ENCODE measurements at regions not wholly inside any gene's neighbourhood (a gene's known extent, or its start where the extent isn't known, plus 50 kb on each side); places are given as distances from the start of the nearest gene placed in this dataset.

DNA sequence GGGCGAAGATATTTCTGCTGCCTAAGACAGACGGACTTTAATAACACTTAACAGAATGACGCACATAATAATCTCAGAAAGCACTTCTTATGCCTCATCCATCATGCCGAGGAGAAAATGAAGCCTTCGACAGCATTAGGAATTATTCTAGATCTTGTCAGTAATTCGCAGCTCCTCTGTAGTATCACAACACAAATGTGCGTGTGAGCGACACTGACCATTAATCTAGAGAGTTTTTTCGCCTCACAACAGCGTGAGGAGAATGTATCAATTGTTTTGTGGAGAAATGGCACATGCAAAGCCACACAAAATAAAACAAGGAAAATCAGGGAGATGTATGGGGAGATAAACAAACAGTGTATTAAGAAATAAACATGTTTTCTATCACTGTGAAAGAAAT, 410.2 kb upstream of the PSMD7 start:
- no peak for DNase-seq (ENCODE audit: low read depth in 1 of 2, low spot score in 1 of 2)
- in situ Hi-C loops (cut with HindIII; ENCODE audit: low pct_unique_long_range_greater_than_20kb, low sequenced_read_pairs), result no loop called here
- TF ChIP-seq JUND (IDR thresholded peaks at IDR 0.05; ENCODE audit: low read depth), result no peak

DNA sequence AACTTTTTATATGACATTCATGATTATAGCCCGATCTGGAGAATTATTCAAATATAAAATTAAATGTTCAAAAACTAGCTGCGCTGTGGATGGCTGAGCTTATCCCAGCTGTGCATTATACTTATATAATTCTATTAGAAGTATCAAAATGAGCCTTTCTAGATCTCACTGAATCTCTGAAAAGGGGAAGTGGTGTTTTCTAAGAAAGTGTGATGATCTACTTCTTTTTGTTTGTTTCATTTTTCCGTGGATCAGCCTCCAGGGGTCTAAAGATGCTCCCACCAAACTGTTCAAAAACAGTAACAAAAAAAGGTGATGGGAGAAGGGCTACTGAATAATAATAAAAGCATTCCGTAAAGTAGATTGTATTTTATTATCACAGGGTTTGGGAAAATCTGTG, 411.3 kb upstream of the PSMD7 start:
- in situ Hi-C loops (cut with HindIII; ENCODE audit: low pct_unique_long_range_greater_than_20kb, low sequenced_read_pairs), result no loop called here
- DNase-seq (ENCODE audit: low read depth in 1 of 2, low spot score in 1 of 2), result no peak
- no peak for TF ChIP-seq JUND (IDR thresholded peaks at IDR 0.05; ENCODE audit: low read depth)

DNA sequence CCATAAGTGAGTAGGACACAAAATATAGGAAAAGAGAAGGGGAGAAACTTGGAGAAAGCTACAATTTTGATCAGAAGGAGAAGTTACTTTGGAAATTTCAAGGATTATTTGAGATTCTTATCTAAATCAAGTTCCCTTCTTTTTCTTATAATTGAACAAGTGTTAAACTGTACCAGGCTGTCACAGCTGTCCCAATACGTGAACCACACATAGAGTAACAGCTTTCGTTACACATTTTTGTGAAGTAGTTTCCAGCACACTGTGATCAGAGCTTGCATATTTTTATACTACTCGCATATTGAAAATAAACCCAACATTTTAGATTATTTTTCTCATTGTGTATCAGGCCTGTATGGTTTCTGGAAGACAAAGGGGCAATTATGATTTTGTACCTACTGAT, 412.8 kb upstream of the PSMD7 start:
- TF ChIP-seq JUND (IDR thresholded peaks at IDR 0.05; ENCODE audit: low read depth), result no peak
- no peak for DNase-seq (ENCODE audit: low read depth in 1 of 2, low spot score in 1 of 2)
- in situ Hi-C loops (cut with HindIII; ENCODE audit: low pct_unique_long_range_greater_than_20kb, low sequenced_read_pairs), result no loop called here

- DNase-seq (ENCODE audit: low read depth in 1 of 2, low spot score in 1 of 2), result no peak
These were observed 413.5 kb upstream of the PSMD7 start for GRCh38 chr16:73883126-73883525.

DNA sequence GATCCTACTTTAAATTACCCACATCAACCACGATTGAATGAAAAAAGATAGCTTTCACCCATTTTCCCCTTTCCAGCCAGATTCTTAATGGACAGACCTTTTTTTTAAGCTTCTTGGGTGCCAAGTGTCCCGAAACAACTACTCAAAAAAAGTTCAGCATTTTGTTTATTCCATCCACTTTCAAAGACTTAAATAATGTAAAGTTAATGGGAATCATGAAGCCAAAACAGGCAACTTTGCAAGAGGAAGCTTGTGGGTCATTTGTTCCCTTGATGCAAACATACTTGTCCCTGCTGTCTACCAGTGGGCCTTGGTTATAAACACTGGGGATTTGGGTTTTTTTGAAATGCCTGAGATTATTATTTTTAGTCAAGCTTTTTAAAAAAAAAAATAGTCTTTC, 414.0 kb upstream of the PSMD7 start:
- in situ Hi-C loops (cut with HindIII; ENCODE audit: low pct_unique_long_range_greater_than_20kb, low sequenced_read_pairs), result no loop called here
- TF ChIP-seq JUND (IDR thresholded peaks at IDR 0.05; ENCODE audit: low read depth), result no peak
- DNase-seq (ENCODE audit: low read depth in 1 of 2, low spot score in 1 of 2), result no peak

More at GRCh38 chr16:73883126-73883525, 413.5 kb upstream of the PSMD7 start:
- TF ChIP-seq JUND (IDR thresholded peaks at IDR 0.05; ENCODE audit: low read depth), result no peak
- in situ Hi-C loops (cut with HindIII; ENCODE audit: low pct_unique_long_range_greater_than_20kb, low sequenced_read_pairs), result no loop called here

DNA sequence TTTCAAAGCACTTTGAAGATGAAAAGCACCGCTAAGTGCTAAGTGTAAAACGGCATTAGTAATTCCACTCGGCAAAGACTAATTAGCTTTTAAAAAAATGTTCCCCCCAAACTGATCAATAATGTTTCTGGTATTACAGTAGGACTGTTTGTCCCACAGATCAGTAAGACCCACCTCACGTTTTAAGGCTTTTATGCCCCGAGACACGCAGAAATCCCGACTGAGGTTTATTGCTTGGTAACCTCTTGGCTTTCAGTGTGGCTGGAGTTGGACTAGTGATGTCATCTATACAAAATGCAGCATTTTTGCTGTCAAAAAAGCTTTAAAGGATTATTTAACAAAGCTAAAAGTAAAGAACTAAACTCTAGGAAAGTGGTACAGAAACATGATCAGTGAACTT, 414.6 kb upstream of the PSMD7 start:
- in situ Hi-C loops (cut with HindIII; ENCODE audit: low pct_unique_long_range_greater_than_20kb, low sequenced_read_pairs), result no loop called here
- DNase-seq (ENCODE audit: low read depth in 1 of 2, low spot score in 1 of 2), result no peak
- no peak for TF ChIP-seq JUND (IDR thresholded peaks at IDR 0.05; ENCODE audit: low read depth)

GRCh38 chr16:73879621-73880020, 417.0 kb upstream of the PSMD7 start:
- TF ChIP-seq JUND (IDR thresholded peaks at IDR 0.05; ENCODE audit: low read depth), result no peak
- in situ Hi-C loops (cut with HindIII; ENCODE audit: low pct_unique_long_range_greater_than_20kb, low sequenced_read_pairs), result no loop called here
- no peak for DNase-seq (ENCODE audit: low read depth in 1 of 2, low spot score in 1 of 2)

GRCh38 chr16:73878611-73879010, 418.0 kb upstream of the PSMD7 start:
- peak; percentile 49 to 79 for DNase-seq (ENCODE audit: low read depth in 1 of 2, low spot score in 1 of 2)
- in situ Hi-C loops (cut with HindIII; ENCODE audit: low pct_unique_long_range_greater_than_20kb, low sequenced_read_pairs), result no loop called here

DNA sequence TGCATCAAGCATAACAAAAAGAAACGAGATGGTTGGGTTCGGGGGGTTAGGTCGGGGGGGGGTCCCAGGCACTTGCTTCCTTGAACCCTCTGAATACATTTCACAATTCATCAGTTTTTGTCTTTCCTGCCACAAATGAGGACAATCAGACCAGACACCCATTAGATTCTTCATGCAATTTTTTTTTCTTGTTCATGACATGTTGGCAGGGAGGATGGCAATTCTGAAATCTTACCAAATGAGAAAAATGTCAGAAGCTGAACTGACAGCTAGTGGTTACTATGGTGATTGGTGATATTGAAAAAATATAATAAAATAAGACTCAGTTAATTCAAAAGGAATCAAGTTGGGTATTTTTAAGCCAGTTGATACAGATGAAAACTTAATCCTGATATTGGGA, 419.5 kb upstream of the PSMD7 start:
- DNase-seq (ENCODE audit: low read depth in 1 of 2, low spot score in 1 of 2), result no peak
- no peak for TF ChIP-seq JUND (IDR thresholded peaks at IDR 0.05; ENCODE audit: low read depth)
- in situ Hi-C loops (cut with HindIII; ENCODE audit: low pct_unique_long_range_greater_than_20kb, low sequenced_read_pairs), result no loop called here

More at GRCh38 chr16:73878611-73879010, 418.0 kb upstream of the PSMD7 start:
- no peak for TF ChIP-seq JUND (IDR thresholded peaks at IDR 0.05; ENCODE audit: low read depth)

- in situ Hi-C loops (cut with HindIII; ENCODE audit: low pct_unique_long_range_greater_than_20kb, low sequenced_read_pairs), result no loop called here
- DNase-seq (ENCODE audit: low read depth in 1 of 2, low spot score in 1 of 2), result no peak
These were observed 420.5 kb upstream of the PSMD7 start for GRCh38 chr16:73875996-73876690.

DNA sequence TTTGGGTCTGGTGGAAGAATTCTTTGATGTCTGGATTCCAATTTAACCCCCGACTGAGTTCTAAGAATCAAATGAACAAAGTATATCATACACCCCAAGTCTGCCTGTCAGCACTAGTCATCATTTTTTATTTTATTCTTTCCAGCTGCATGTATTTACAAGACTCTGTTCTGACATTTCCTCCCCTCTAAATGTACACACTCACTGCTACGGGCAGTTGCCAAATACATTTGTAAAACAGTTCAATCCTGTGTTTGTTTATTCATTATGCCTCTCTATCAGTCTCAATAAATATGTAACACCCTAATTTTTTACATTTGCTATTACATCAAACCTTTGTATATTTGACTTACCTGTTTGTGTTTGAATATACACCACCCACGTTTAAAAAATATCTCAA, 422.3 kb upstream of the PSMD7 start:
- no peak for TF ChIP-seq JUND (IDR thresholded peaks at IDR 0.05; ENCODE audit: low read depth)
- no peak for DNase-seq (ENCODE audit: low read depth in 1 of 2, low spot score in 1 of 2)
- in situ Hi-C loops (cut with HindIII; ENCODE audit: low pct_unique_long_range_greater_than_20kb, low sequenced_read_pairs), result no loop called here

More at GRCh38 chr16:73875996-73876690, 420.5 kb upstream of the PSMD7 start:
- TF ChIP-seq JUND (IDR thresholded peaks at IDR 0.05; ENCODE audit: low read depth), result no peak

DNA sequence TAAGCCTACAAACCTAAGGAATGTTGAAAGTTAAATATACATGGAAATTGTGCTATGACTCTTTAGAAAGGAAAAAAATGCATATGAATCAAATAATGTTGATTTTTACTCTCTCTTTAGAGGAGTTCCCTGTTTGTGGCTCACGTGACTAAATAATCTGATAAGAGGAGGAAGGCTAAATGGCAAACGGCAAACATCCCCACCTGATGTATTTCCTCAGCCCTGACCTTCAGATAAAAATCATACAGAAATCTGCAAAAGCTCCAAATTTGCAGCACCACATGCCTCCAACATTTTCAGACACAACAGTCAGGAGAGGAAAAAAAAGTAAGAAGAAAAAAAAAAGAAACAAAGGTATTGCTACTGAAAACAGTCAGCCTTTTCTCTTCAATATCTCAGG, 423.0 kb upstream of the PSMD7 start:
- TF ChIP-seq JUND (IDR thresholded peaks at IDR 0.05; ENCODE audit: low read depth), result no peak
- in situ Hi-C loops (cut with HindIII; ENCODE audit: low pct_unique_long_range_greater_than_20kb, low sequenced_read_pairs), result no loop called here
- no peak for DNase-seq (ENCODE audit: low read depth in 1 of 2, low spot score in 1 of 2)

- no peak for TF ChIP-seq JUND (IDR thresholded peaks at IDR 0.05; ENCODE audit: low read depth)
- no peak for DNase-seq (ENCODE audit: low read depth in 1 of 2, low spot score in 1 of 2)
- in situ Hi-C loops (cut with HindIII; ENCODE audit: low pct_unique_long_range_greater_than_20kb, low sequenced_read_pairs), result no loop called here
These were observed 423.8 kb upstream of the PSMD7 start for GRCh38 chr16:73872856-73873255.

Data from T47D (cell line).